ENCODE measurements at regions not wholly inside any gene's neighbourhood (a gene's known extent, or its start where the extent isn't known, plus 50 kb on each side); places are given as distances from the start of the nearest gene placed in this dataset.

GRCh38 chr2:118250001-118250400, 161.7 kb downstream of the INSIG2 start:
- H3K9me3 ChIP-seq (ENCODE audit: control insufficient read depth in 2 of 2, low read length in 2 of 2): no peaks in the 10 kb centered on the region

GRCh38 chr2:118249531-118249930, 161.3 kb downstream of the INSIG2 start:
- Histone ChIP-seq H3K4me1 (ENCODE audit: control insufficient read depth in 2 of 2, insufficient read depth in 2 of 2, low read length in 2 of 2) (no peaks in the 10 kb centered on the region), H3K9ac (ENCODE audit: low read depth in 1 of 2, low read length in 2 of 2) (no peak overlapping the region), H3K9me3 (ENCODE audit: control insufficient read depth in 2 of 2, low read length in 2 of 2) (no peaks in the 10 kb centered on the region), H3K4me3 (ENCODE audit: low read length in 2 of 2) (no peak overlapping the region), H3K27ac (ENCODE audit: low read depth in 2 of 2, low read length in 2 of 2) (no peak overlapping the region), H3K27me3 (ENCODE audit: control insufficient read depth in 2 of 2, insufficient read depth in 2 of 2, low read length in 2 of 2) (no peaks in the 10 kb centered on the region), H3K36me3 (ENCODE audit: control insufficient read depth in 2 of 2, insufficient read depth in 2 of 2, low read length in 2 of 2) (no peaks in the 10 kb centered on the region)

More at GRCh38 chr2:118250001-118250400, 161.7 kb downstream of the INSIG2 start:
- no peak overlapping the region for H3K27ac ChIP-seq (ENCODE audit: low read depth in 2 of 2, low read length in 2 of 2)
- no peak overlapping the region for H3K4me3 ChIP-seq (ENCODE audit: low read length in 2 of 2)
- no peaks in the 10 kb centered on the region for H3K36me3 ChIP-seq (ENCODE audit: control insufficient read depth in 2 of 2, insufficient read depth in 2 of 2, low read length in 2 of 2)
- H3K9ac ChIP-seq (ENCODE audit: low read depth in 1 of 2, low read length in 2 of 2): no peak overlapping the region
- H3K27me3 ChIP-seq (ENCODE audit: control insufficient read depth in 2 of 2, insufficient read depth in 2 of 2, low read length in 2 of 2): no peaks in the 10 kb centered on the region
- H3K4me1 ChIP-seq (ENCODE audit: control insufficient read depth in 2 of 2, insufficient read depth in 2 of 2, low read length in 2 of 2): no peaks in the 10 kb centered on the region

GRCh38 chr2:118246726-118247125, 158.5 kb downstream of the INSIG2 start:
- no peaks in the 10 kb centered on the region for H3K4me1 ChIP-seq (ENCODE audit: control insufficient read depth in 2 of 2, insufficient read depth in 2 of 2, low read length in 2 of 2)
- H3K9ac ChIP-seq (ENCODE audit: low read depth in 1 of 2, low read length in 2 of 2): no peak overlapping the region
- no peaks in the 10 kb centered on the region for H3K27me3 ChIP-seq (ENCODE audit: control insufficient read depth in 2 of 2, insufficient read depth in 2 of 2, low read length in 2 of 2)
- H3K27ac ChIP-seq (ENCODE audit: low read depth in 2 of 2, low read length in 2 of 2): no peak overlapping the region
- H3K4me3 ChIP-seq (ENCODE audit: low read length in 2 of 2): no peak overlapping the region
- no peaks in the 10 kb centered on the region for H3K36me3 ChIP-seq (ENCODE audit: control insufficient read depth in 2 of 2, insufficient read depth in 2 of 2, low read length in 2 of 2)
- no peaks in the 10 kb centered on the region for H3K9me3 ChIP-seq (ENCODE audit: control insufficient read depth in 2 of 2, low read length in 2 of 2)

- Histone ChIP-seq H3K36me3 (ENCODE audit: control insufficient read depth in 2 of 2, insufficient read depth in 2 of 2, low read length in 2 of 2) (no peaks in the 10 kb centered on the region), H3K4me1 (ENCODE audit: control insufficient read depth in 2 of 2, insufficient read depth in 2 of 2, low read length in 2 of 2) (no peaks in the 10 kb centered on the region), H3K4me3 (ENCODE audit: low read length in 2 of 2) (no peak overlapping the region), H3K9me3 (ENCODE audit: control insufficient read depth in 2 of 2, low read length in 2 of 2) (no peaks in the 10 kb centered on the region), H3K9ac (ENCODE audit: low read depth in 1 of 2, low read length in 2 of 2) (no peak overlapping the region), H3K27ac (ENCODE audit: low read depth in 2 of 2, low read length in 2 of 2) (no peak overlapping the region), H3K27me3 (ENCODE audit: control insufficient read depth in 2 of 2, insufficient read depth in 2 of 2, low read length in 2 of 2) (no peaks in the 10 kb centered on the region)
These were observed 157.8 kb downstream of the INSIG2 start for GRCh38 chr2:118246079-118246478.

GRCh38 chr2:118244686-118245085, 156.4 kb downstream of the INSIG2 start:
- H3K27me3 ChIP-seq (ENCODE audit: control insufficient read depth in 2 of 2, insufficient read depth in 2 of 2, low read length in 2 of 2): no peaks in the 10 kb centered on the region
- H3K4me3 ChIP-seq (ENCODE audit: low read length in 2 of 2): no peak overlapping the region

GRCh38 chr2:118243031-118243430, 154.8 kb downstream of the INSIG2 start:
- Histone ChIP-seq H3K27me3 (ENCODE audit: control insufficient read depth in 2 of 2, insufficient read depth in 2 of 2, low read length in 2 of 2) (no peaks in the 10 kb centered on the region), H3K4me3 (ENCODE audit: low read length in 2 of 2) (no peak overlapping the region), H3K4me1 (ENCODE audit: control insufficient read depth in 2 of 2, insufficient read depth in 2 of 2, low read length in 2 of 2) (no peaks in the 10 kb centered on the region), H3K9me3 (ENCODE audit: control insufficient read depth in 2 of 2, low read length in 2 of 2) (no peaks in the 10 kb centered on the region), H3K36me3 (ENCODE audit: control insufficient read depth in 2 of 2, insufficient read depth in 2 of 2, low read length in 2 of 2) (no peaks in the 10 kb centered on the region), H3K9ac (ENCODE audit: low read depth in 1 of 2, low read length in 2 of 2) (no peak overlapping the region), H3K27ac (ENCODE audit: low read depth in 2 of 2, low read length in 2 of 2) (no peak overlapping the region)

More at GRCh38 chr2:118244686-118245085, 156.4 kb downstream of the INSIG2 start:
- no peak overlapping the region for H3K9ac ChIP-seq (ENCODE audit: low read depth in 1 of 2, low read length in 2 of 2)
- no peaks in the 10 kb centered on the region for H3K4me1 ChIP-seq (ENCODE audit: control insufficient read depth in 2 of 2, insufficient read depth in 2 of 2, low read length in 2 of 2)
- no peak overlapping the region for H3K27ac ChIP-seq (ENCODE audit: low read depth in 2 of 2, low read length in 2 of 2)
- no peaks in the 10 kb centered on the region for H3K9me3 ChIP-seq (ENCODE audit: control insufficient read depth in 2 of 2, low read length in 2 of 2)
- H3K36me3 ChIP-seq (ENCODE audit: control insufficient read depth in 2 of 2, insufficient read depth in 2 of 2, low read length in 2 of 2): no peaks in the 10 kb centered on the region

GRCh38 chr2:118242216-118242615, 153.9 kb downstream of the INSIG2 start:
- Histone ChIP-seq H3K4me1 (ENCODE audit: control insufficient read depth in 2 of 2, insufficient read depth in 2 of 2, low read length in 2 of 2) (no peaks in the 10 kb centered on the region), H3K9ac (ENCODE audit: low read depth in 1 of 2, low read length in 2 of 2) (no peak overlapping the region), H3K27ac (ENCODE audit: low read depth in 2 of 2, low read length in 2 of 2) (no peak overlapping the region), H3K4me3 (ENCODE audit: low read length in 2 of 2) (no peak overlapping the region), H3K27me3 (ENCODE audit: control insufficient read depth in 2 of 2, insufficient read depth in 2 of 2, low read length in 2 of 2) (no peaks in the 10 kb centered on the region), H3K9me3 (ENCODE audit: control insufficient read depth in 2 of 2, low read length in 2 of 2) (no peaks in the 10 kb centered on the region), H3K36me3 (ENCODE audit: control insufficient read depth in 2 of 2, insufficient read depth in 2 of 2, low read length in 2 of 2) (no peaks in the 10 kb centered on the region)

GRCh38 chr2:118241128-118241527, 152.9 kb downstream of the INSIG2 start:
- Histone ChIP-seq H3K4me3 (ENCODE audit: low read length in 2 of 2) (no peak overlapping the region), H3K27me3 (ENCODE audit: control insufficient read depth in 2 of 2, insufficient read depth in 2 of 2, low read length in 2 of 2) (peaks cover 0 to 4% of the 10 kb centered on the region in 2 donors), H3K27ac (ENCODE audit: low read depth in 2 of 2, low read length in 2 of 2) (no peak overlapping the region), H3K4me1 (ENCODE audit: control insufficient read depth in 2 of 2, insufficient read depth in 2 of 2, low read length in 2 of 2) (no peaks in the 10 kb centered on the region), H3K9ac (ENCODE audit: low read depth in 1 of 2, low read length in 2 of 2) (no peak overlapping the region), H3K36me3 (ENCODE audit: control insufficient read depth in 2 of 2, insufficient read depth in 2 of 2, low read length in 2 of 2) (no peaks in the 10 kb centered on the region), H3K9me3 (ENCODE audit: control insufficient read depth in 2 of 2, low read length in 2 of 2) (no peaks in the 10 kb centered on the region)

- Histone ChIP-seq H3K9me3 (ENCODE audit: control insufficient read depth in 2 of 2, low read length in 2 of 2) (no peaks in the 10 kb centered on the region), H3K4me1 (ENCODE audit: control insufficient read depth in 2 of 2, insufficient read depth in 2 of 2, low read length in 2 of 2) (no peaks in the 10 kb centered on the region), H3K27me3 (ENCODE audit: control insufficient read depth in 2 of 2, insufficient read depth in 2 of 2, low read length in 2 of 2) (peaks cover 0 to 4% of the 10 kb centered on the region in 2 donors), H3K9ac (ENCODE audit: low read depth in 1 of 2, low read length in 2 of 2) (no peak overlapping the region), H3K27ac (ENCODE audit: low read depth in 2 of 2, low read length in 2 of 2) (no peak overlapping the region), H3K4me3 (ENCODE audit: low read length in 2 of 2) (no peak overlapping the region), H3K36me3 (ENCODE audit: control insufficient read depth in 2 of 2, insufficient read depth in 2 of 2, low read length in 2 of 2) (no peaks in the 10 kb centered on the region)
These were observed 152.0 kb downstream of the INSIG2 start for GRCh38 chr2:118240276-118240675.

- H3K27me3 ChIP-seq (ENCODE audit: control insufficient read depth in 2 of 2, insufficient read depth in 2 of 2, low read length in 2 of 2): peaks cover 0 to 4% of the 10 kb centered on the region in 2 donors
These were observed 151.0 kb downstream of the INSIG2 start for GRCh38 chr2:118239284-118239683.

GRCh38 chr2:118237451-118237850, 149.2 kb downstream of the INSIG2 start:
- no peaks in the 10 kb centered on the region for H3K36me3 ChIP-seq (ENCODE audit: control insufficient read depth in 2 of 2, insufficient read depth in 2 of 2, low read length in 2 of 2)
- H3K9ac ChIP-seq (ENCODE audit: low read depth in 1 of 2, low read length in 2 of 2): no peak overlapping the region
- no peaks in the 10 kb centered on the region for H3K4me1 ChIP-seq (ENCODE audit: control insufficient read depth in 2 of 2, insufficient read depth in 2 of 2, low read length in 2 of 2)
- H3K27ac ChIP-seq (ENCODE audit: low read depth in 2 of 2, low read length in 2 of 2): no peak overlapping the region
- peaks cover 0 to 4% of the 10 kb centered on the region in 2 donors for H3K27me3 ChIP-seq (ENCODE audit: control insufficient read depth in 2 of 2, insufficient read depth in 2 of 2, low read length in 2 of 2)
- no peaks in the 10 kb centered on the region for H3K9me3 ChIP-seq (ENCODE audit: control insufficient read depth in 2 of 2, low read length in 2 of 2)
- no peak overlapping the region for H3K4me3 ChIP-seq (ENCODE audit: low read length in 2 of 2)

More at GRCh38 chr2:118239284-118239683, 151.0 kb downstream of the INSIG2 start:
- Histone ChIP-seq H3K4me3 (ENCODE audit: low read length in 2 of 2) (no peak overlapping the region), H3K9me3 (ENCODE audit: control insufficient read depth in 2 of 2, low read length in 2 of 2) (no peaks in the 10 kb centered on the region), H3K4me1 (ENCODE audit: control insufficient read depth in 2 of 2, insufficient read depth in 2 of 2, low read length in 2 of 2) (no peaks in the 10 kb centered on the region), H3K27ac (ENCODE audit: low read depth in 2 of 2, low read length in 2 of 2) (no peak overlapping the region), H3K36me3 (ENCODE audit: control insufficient read depth in 2 of 2, insufficient read depth in 2 of 2, low read length in 2 of 2) (no peaks in the 10 kb centered on the region), H3K9ac (ENCODE audit: low read depth in 1 of 2, low read length in 2 of 2) (no peak overlapping the region)
